HEK293T (cell line): ENCODE measurements at regions not wholly inside any gene's neighbourhood (a gene's known extent, or its start where the extent isn't known, plus 50 kb on each side); places are given as distances from the start of the nearest gene placed in this dataset.

Experiments
- BHLHE40 ChIP-seq: fragments of 450-650 bp; IDR thresholded peaks from 2 replicates; pipeline ENCODE4 v1.6.1; 2016; ENCODE audit warnings: mild to moderate bottlenecking, moderate library complexity, borderline replicate concordance
- FOXM1 ChIP-seq: fragments of 450-650 bp; IDR thresholded peaks from 2 replicates; pipeline ENCODE4 v1.6.1; 2017; ENCODE audit warnings: mild to moderate bottlenecking, borderline replicate concordance
- HDGF ChIP-seq: fragments of 450-650 bp; IDR thresholded peaks from 2 replicates; pipeline ENCODE4 v1.6.1; 2017; ENCODE audit warnings: antibody characterized with exemption, borderline replicate concordance
- LEF1 ChIP-seq: fragments of 450-650 bp; IDR thresholded peaks from 2 replicates; pipeline ENCODE4 v1.6.1; 2017; ENCODE audit warnings: mild to moderate bottlenecking, borderline replicate concordance

DNA sequence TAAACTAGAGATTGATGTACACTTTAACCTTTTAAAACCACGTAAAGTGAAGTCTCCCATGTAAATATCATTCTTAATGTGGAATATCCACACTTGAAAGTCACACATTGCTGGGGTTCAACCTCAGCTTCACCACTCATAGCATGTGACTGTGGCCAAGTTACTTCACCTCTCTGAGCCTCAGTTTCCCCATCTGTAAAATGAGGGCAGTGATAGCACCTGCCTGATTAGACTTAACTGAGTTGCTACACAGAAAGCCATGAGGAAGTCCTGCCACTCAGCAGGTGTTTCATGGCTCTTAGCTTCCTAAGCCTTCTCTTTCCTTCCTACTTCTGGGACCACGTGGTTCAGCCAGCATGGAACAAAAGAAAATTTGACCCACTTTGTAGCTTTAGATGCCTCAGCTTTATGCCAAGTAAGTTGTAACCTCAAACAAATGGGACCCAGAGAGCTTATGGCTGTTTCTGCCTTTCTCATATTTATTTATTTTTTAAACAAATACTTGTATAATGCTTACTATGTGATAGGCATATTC is 277.3 kb upstream of the KLF3 start:
- TF ChIP-seq LEF1, result no peak
- TF ChIP-seq FOXM1, result no peak
- no peak for TF ChIP-seq BHLHE40
- no peak for TF ChIP-seq HDGF
